ENCODE measurements at regions not wholly inside any gene's neighbourhood (a gene's known extent, or its start where the extent isn't known, plus 50 kb on each side); places are given as distances from the start of the nearest gene placed in this dataset.

GRCh38 chr11:11046781-11047180, 188.9 kb upstream of the ZBED5 start:
- DNase-seq (ENCODE audit: low read depth in 4 of 4, low spot score in 3 of 4), result no peak

GRCh38 chr11:11045156-11045930, 187.5 kb upstream of the ZBED5 start:
- no peak for DNase-seq (ENCODE audit: low read depth in 4 of 4, low spot score in 3 of 4)

- DNase-seq (ENCODE audit: low read depth in 4 of 4, low spot score in 3 of 4), result no peak
Observed at GRCh38 chr11:11044137-11044855, 186.4 kb upstream of the ZBED5 start.

- no peak for DNase-seq (ENCODE audit: low read depth in 4 of 4, low spot score in 3 of 4)
Observed at GRCh38 chr11:11043721-11044120, 185.9 kb upstream of the ZBED5 start.

GRCh38 chr11:11039208-11039965, 181.5 kb upstream of the ZBED5 start:
- no peak for DNase-seq (ENCODE audit: low read depth in 4 of 4, low spot score in 3 of 4)

GRCh38 chr11:11038782-11039181, 180.9 kb upstream of the ZBED5 start:
- no peak for DNase-seq (ENCODE audit: low read depth in 4 of 4, low spot score in 3 of 4)

- DNase-seq (ENCODE audit: low read depth in 4 of 4, low spot score in 3 of 4), result no peak
Observed at GRCh38 chr11:11038352-11038751, 180.5 kb upstream of the ZBED5 start.

- DNase-seq (ENCODE audit: low read depth in 4 of 4, low spot score in 3 of 4), result peak; percentile 56 to 71 (median 70)
Observed at GRCh38 chr11:11036848-11037732, 179.2 kb upstream of the ZBED5 start.

- no peak for DNase-seq (ENCODE audit: low read depth in 4 of 4, low spot score in 3 of 4)
Observed at GRCh38 chr11:11036185-11036847, 178.5 kb upstream of the ZBED5 start.

- no peak for DNase-seq (ENCODE audit: low read depth in 4 of 4, low spot score in 3 of 4)
Observed at GRCh38 chr11:11035331-11035730, 177.5 kb upstream of the ZBED5 start.

GRCh38 chr11:11034476-11034875, 176.6 kb upstream of the ZBED5 start:
- no peak for DNase-seq (ENCODE audit: low read depth in 4 of 4, low spot score in 3 of 4)

- no peak for DNase-seq (ENCODE audit: low read depth in 4 of 4, low spot score in 3 of 4)
Observed at GRCh38 chr11:11032066-11032465, 174.2 kb upstream of the ZBED5 start.

GRCh38 chr11:11029027-11029426, 171.2 kb upstream of the ZBED5 start:
- DNase-seq (ENCODE audit: low read depth in 4 of 4, low spot score in 3 of 4), result no peak

GRCh38 chr11:11028017-11028692, 170.3 kb upstream of the ZBED5 start:
- DNase-seq (ENCODE audit: low read depth in 4 of 4, low spot score in 3 of 4), result peak in 2 of 4 donors; percentile 20 to 28

- no peak for DNase-seq (ENCODE audit: low read depth in 4 of 4, low spot score in 3 of 4)
Observed at GRCh38 chr11:11027288-11027687, 169.4 kb upstream of the ZBED5 start.

GRCh38 chr11:11025087-11025486, 167.2 kb upstream of the ZBED5 start:
- DNase-seq (ENCODE audit: low read depth in 4 of 4, low spot score in 3 of 4), result no peak

- no peak for DNase-seq (ENCODE audit: low read depth in 4 of 4, low spot score in 3 of 4)
Observed at GRCh38 chr11:11022125-11022730, 164.4 kb upstream of the ZBED5 start.

GRCh38 chr11:11021563-11021962, 163.7 kb upstream of the ZBED5 start:
- no peak for DNase-seq (ENCODE audit: low read depth in 4 of 4, low spot score in 3 of 4)

GRCh38 chr11:11020747-11021149, 162.9 kb upstream of the ZBED5 start:
- no peak for DNase-seq (ENCODE audit: low read depth in 4 of 4, low spot score in 3 of 4)
